ENCODE measurements at regions not wholly inside any gene's neighbourhood (a gene's known extent, or its start where the extent isn't known, plus 50 kb on each side); places are given as distances from the start of the nearest gene placed in this dataset.

DNA sequence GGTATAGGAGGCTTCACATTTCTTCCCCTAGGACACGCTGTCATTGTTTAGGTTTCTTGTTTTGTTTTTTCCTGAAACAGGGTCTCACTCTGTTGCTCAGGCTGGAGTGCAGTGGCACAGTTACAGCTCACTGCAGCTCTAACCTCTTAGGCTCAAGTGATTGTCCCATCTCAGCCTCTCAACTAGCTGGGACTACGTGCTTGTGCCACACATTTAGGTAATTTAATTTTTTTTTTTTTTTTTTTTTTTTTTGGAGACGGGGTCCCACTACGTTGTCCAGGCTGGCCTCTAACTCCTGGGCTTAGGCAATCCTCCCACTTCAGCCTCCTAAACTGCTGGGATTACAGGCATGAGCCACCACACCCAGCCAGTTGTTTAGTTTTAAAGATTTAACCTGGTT lies 66.2 kb downstream of the EXOSC2 start:
- TF ChIP-seq CTCF (conservative IDR thresholded peaks at IDR 0.05) (no peak), EZH2 (IDR thresholded peaks at IDR 0.05; ENCODE audit: low read depth) (no peak)
